ENCODE measurements at regions not wholly inside any gene's neighbourhood (a gene's known extent, or its start where the extent isn't known, plus 50 kb on each side); places are given as distances from the start of the nearest gene placed in this dataset.

- DNase-seq: no peak
These were observed 665.5 kb downstream of the PTPRU start for GRCh38 chr1:29901624-29902325.

GRCh38 chr1:29900712-29901111 lies 664.4 kb downstream of the PTPRU start:
- no peak for DNase-seq

DNA sequence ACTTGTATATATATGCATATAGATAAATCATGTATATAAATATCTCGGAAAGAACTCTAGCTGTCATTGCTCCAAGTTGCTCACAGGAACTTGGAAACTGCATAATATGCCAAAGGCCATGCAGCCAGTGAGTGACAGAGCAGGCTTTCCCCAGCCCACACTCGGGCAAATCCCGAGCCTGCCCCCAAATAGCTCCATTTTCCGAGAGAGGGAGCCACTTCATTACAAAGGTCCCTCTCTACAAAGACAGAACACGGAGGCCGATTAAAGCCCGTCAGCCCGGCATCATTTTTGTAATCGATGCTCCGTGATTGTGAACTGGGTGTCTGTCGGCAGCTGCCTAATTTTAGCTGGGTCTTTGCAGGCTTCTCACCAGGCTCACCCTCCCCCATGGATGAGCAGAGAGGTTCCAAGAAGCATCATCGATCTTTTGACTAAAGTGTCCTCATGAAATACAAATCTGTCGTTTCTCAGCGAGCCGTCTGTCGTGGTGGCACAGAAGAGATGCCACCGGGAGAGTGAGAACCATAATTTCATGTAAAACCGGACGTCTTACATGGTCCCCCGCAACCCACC lies 663.9 kb downstream of the PTPRU start:
- DNase-seq: no peak

- no peak for DNase-seq
These were observed 660.7 kb downstream of the PTPRU start for GRCh38 chr1:29896791-29897714.

DNA sequence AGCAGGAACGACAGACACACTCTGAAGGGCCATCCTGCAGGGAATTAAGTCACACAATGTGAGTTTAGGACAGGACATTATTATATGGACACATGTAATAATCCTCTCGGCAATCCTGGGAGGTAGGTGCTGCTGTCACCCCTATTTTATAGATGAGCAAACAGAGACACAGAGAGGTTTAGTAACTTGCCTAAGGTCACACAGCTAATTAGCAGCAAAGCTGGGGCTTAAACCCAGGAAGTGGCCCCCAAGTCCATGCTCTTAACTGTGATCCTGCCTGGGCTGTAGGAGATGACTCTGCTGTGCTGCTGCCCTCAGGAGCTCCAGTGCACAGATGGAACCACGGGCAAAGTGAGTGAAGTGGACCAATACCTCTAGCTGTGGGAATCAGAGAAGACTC lies 660.0 kb downstream of the PTPRU start:
- DNase-seq: no peak

DNA sequence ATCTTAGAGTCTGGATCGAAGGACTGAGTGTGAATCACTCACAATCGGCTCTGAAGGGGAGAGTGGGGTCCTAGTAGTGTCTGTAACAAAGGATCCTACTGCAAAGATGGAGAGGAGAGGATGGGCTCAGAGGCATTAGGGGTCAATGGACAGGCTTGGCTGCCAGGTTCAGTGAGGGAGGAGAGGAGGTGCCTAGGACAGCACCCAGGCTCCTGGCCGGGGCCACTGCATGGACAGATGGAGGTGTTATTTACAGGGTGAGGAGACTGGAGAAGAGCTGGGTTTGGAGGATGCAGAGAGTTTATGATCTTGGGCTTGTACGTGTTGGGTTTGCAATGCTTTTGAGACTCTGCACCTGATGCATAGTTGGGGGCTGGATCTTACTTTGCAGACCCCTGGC lies 658.9 kb downstream of the PTPRU start:
- DNase-seq: no peak

DNA sequence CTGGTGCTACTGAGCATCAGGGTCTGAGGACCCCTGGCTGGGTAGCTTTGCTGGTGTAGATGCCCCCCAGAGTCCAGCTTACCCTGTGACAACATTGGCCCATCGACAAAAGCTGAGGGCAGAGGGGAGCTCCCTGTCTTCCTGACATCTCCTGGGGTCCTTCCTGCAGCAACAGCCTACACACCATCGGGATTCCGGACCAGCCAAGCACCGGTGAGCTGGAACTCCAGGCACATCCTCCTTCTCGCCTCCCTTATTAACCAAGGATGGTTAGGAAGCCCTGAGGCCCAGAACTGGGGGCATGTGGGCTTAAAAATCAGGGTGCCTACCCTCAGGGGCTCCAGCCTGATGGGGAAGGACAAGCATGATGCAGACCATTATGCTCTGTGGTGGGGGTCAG lies 658.0 kb downstream of the PTPRU start:
- no peak for DNase-seq

DNA sequence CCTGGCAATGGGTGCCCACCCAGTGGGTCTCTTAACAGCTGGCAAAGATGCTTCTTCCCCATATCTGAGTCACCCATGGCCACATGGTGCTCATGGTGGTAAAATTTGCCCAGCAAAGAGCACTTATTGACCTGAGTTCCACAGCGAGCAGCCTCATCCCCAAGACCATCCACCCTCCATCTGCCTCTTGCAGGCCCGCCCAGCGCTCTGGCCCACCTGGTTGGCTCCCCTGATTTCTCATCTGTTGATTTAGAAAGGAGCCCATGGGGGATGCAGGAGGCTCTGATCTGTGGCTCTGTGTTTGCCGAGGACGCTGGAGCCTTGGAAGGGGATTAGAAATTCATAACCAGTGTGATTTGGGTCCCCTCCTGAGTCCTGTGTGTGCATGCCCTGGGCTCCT lies 657.5 kb downstream of the PTPRU start:
- DNase-seq: no peak

DNA sequence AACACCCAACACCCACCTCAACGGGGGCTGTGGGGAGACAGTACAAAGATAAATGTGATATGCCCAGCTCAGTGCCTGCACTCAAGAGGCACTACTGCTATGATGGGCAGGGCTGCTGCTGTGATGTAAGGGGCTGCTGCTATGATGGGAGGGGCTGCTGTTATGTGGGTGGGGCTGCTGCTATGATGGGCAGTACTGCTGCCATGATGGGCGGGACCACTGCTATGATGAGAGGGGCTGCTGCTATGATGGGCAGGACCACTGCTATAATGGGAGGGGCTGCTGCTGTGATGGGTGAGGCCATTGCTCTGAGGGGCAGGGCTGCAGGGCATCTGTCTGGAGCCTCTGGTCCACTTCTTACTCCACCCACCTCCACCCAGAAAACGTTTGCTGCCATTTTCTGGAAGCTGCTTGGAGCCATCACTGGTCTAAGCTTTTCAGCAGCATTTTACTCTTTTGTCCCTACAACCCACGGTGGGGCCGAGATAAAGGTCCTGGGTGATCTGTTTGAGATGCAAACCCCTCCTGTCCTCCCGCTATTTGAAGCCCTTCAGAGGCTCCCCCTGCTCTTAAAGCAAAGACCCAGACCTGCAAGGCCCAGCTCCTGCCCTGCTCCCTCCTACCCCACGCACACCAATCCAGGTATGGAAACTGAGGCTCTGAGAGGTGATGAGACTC lies 656.9 kb downstream of the PTPRU start:
- no peak for DNase-seq

- DNase-seq: no peak
These were observed 655.9 kb downstream of the PTPRU start for GRCh38 chr1:29892247-29892646.

DNA sequence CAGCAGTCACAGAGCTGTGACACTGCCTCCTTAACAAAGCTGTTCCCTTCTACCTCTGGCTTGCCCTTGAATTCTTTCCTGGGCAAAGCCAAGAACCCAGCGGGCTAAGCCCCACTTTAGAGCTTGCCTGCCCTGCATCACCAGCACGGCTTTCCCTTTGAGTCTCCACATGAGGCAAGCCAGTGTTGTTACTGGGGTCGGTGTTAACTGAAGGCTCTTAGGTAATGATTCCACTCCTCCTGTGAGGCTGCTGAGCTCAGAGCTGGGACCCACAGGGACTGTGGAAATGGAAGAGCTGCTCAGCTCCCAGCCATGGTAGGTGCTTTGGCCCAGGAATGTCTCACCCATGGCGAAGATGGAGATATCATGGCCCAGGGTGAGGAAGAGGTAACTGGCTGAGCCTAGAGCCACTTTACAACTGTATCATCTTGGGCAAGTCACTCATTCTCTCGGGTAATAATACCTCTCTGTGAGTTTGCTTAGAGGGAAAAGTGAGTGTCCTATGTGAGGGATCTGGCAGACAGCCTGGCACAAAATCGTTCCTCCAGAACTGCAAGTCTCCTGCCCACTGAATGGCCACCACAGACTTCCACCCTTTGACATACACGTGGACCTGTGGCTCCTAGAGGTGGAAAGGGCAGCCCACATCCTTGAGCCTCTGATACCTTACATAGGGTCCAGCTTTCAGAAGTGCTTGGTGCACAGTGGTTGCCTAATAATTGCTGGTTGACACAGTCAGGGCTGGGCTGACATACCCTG lies 654.1 kb downstream of the PTPRU start:
- no peak for DNase-seq

- DNase-seq: no peak
These were observed 653.5 kb downstream of the PTPRU start for GRCh38 chr1:29889776-29890175.

DNA sequence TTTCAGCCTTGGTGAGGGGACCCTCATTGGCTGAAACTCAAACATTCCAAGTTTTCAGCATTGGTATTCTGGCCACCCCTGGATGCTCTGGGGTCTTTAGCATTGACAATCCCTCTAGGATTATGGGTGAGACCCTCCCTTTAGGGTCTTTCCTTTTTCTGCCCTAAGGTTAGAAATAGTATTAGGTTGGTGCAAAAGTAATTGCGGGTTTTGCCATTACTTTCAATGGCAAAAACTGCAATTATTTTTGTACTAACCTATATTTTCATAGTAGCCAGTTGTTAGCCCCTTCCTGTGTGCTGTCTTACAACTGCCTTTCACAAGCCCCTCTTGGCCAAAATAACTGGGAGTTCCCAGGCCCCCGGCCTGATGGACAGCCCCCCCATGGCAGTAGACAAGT lies 648.4 kb downstream of the PTPRU start:
- DNase-seq: no peak

DNA sequence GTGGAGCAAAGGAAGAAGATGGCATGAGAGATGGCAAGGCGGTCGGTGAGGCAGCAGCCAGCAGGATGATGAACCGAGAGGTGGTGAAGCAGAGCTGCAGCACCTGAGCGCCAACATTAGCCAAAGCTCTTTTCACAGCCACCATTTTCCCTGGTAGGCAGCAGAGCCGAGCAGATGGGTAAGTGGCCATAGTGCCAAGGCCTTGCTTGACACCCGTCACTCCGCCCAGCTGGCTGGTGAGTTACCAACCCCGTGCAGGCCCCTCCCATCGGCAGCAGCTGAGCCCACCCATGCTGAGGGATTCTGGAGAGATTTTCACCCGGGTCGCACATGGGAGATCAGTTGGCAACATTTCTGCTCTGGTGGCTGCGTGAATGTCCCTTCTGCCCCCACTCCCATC lies 647.7 kb downstream of the PTPRU start:
- no peak for DNase-seq

GRCh38 chr1:29883411-29883832 lies 647.1 kb downstream of the PTPRU start:
- DNase-seq: no peak

GRCh38 chr1:29880556-29880955 lies 644.2 kb downstream of the PTPRU start:
- DNase-seq: no peak

DNA sequence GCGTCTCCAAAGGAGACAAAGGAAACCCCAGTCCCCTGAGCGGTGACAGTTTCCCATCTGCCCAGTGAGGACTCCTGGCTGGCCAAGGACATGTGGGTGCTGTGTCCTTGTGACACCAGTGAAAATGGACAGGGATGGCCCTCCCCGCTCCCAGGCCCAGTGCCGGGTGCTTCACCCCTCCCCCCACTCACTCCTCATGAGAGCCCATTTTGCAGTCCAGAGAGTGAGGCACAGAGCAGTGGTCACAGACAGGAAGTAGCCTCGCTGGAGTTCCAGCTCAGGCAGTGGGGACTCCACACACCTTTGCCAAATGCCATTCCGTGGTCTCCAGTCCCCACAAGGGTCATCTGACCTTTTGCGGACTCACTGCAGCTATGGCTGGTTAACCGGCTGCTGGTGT lies 642.9 kb downstream of the PTPRU start:
- no peak for DNase-seq

GRCh38 chr1:29878501-29878900 lies 642.2 kb downstream of the PTPRU start:
- no peak for DNase-seq

- no peak for DNase-seq
These were observed 640.6 kb downstream of the PTPRU start for GRCh38 chr1:29876902-29877301.

- no peak for DNase-seq
These were observed 640.1 kb downstream of the PTPRU start for GRCh38 chr1:29876441-29876840.

- DNase-seq: no peak
These were observed 639.3 kb downstream of the PTPRU start for GRCh38 chr1:29875557-29876028.

- no peak for DNase-seq
These were observed 634.3 kb downstream of the PTPRU start for GRCh38 chr1:29870621-29871020.

Data from NCI-H446 treated with DMSO at 0.1 percent for 48 hours (cell line).